ENCODE measurements at regions not wholly inside any gene's neighbourhood (a gene's known extent, or its start where the extent isn't known, plus 50 kb on each side); places are given as distances from the start of the nearest gene placed in this dataset.
"Not testable (repeated sequence)": the region's sequence is repeated elsewhere in the genome, so short reads cannot be mapped to it uniquely, and the experiment has no call there.

- DNase-seq (ENCODE audit: low read depth in 2 of 3, low spot score in 1 of 3), result peak; percentile 52 to 73 (median 53)
Measured at GRCh38 chr16:22436823-22437652, 62.6 kb upstream of the CDR2 start.

GRCh38 chr16:22436326-22436822 is 62.0 kb upstream of the CDR2 start:
- not testable (repeated sequence) for DNase-seq (ENCODE audit: low read depth in 2 of 3, low spot score in 1 of 3)

GRCh38 chr16:22431314-22431713 is 56.9 kb upstream of the CDR2 start:
- not testable (repeated sequence) for DNase-seq (ENCODE audit: low read depth in 2 of 3, low spot score in 1 of 3)

GRCh38 chr16:22428654-22429053 is 54.2 kb upstream of the CDR2 start:
- no peak for DNase-seq (ENCODE audit: low read depth in 2 of 3, low spot score in 1 of 3)

GRCh38 chr16:22427556-22427955 is 53.1 kb upstream of the CDR2 start:
- DNase-seq (ENCODE audit: low read depth in 2 of 3, low spot score in 1 of 3), result no peak

- no peak for DNase-seq (ENCODE audit: low read depth in 2 of 3, low spot score in 1 of 3)
Measured at GRCh38 chr16:22425847-22426246, 51.4 kb upstream of the CDR2 start.

GRCh38 chr16:22425036-22425801 is 50.8 kb upstream of the CDR2 start:
- DNase-seq (ENCODE audit: low read depth in 2 of 3, low spot score in 1 of 3), result no peak

- DNase-seq (ENCODE audit: low read depth in 2 of 3, low spot score in 1 of 3), result no peak
Measured at GRCh38 chr16:22424161-22424937, 49.9 kb upstream of the CDR2 start.
